ENCODE measurements at regions not wholly inside any gene's neighbourhood (a gene's known extent, or its start where the extent isn't known, plus 50 kb on each side); places are given as distances from the start of the nearest gene placed in this dataset.

DNA sequence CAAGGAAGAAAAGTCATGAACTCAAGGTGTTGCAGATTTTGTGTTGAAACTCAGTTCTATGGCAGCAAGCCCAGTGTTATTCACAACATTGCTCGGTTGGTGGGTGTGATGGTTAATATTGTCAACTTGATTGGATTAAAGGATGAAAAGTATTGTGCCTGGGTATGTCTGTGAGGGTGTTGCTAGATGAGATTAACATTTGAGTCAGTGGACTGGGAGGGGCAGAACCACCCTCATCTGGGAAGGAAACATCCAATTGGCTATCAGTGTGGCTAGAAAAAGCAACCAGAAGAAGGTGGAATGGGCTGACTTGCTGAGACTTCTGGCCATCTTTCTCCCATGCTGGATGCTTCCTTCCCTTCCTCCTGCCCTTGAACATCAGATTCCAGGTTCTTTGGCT lies 353.2 kb downstream of the ADRA2A start:
- no peak for TF ChIP-seq POLR2A (IDR thresholded peaks at IDR 0.05)
- TF ChIP-seq, protein P1, sequence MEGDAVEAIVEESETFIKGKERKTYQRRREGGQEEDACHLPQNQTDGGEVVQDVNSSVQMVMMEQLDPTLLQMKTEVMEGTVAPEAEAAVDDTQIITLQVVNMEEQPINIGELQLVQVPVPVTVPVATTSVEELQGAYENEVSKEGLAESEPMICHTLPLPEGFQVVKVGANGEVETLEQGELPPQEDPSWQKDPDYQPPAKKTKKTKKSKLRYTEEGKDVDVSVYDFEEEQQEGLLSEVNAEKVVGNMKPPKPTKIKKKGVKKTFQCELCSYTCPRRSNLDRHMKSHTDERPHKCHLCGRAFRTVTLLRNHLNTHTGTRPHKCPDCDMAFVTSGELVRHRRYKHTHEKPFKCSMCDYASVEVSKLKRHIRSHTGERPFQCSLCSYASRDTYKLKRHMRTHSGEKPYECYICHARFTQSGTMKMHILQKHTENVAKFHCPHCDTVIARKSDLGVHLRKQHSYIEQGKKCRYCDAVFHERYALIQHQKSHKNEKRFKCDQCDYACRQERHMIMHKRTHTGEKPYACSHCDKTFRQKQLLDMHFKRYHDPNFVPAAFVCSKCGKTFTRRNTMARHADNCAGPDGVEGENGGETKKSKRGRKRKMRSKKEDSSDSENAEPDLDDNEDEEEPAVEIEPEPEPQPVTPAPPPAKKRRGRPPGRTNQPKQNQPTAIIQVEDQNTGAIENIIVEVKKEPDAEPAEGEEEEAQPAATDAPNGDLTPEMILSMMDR (IDR thresholded peaks at IDR 0.05): no peak
